B cell (primary cell): ENCODE measurements at regions not wholly inside any gene's neighbourhood (a gene's known extent, or its start where the extent isn't known, plus 50 kb on each side); places are given as distances from the start of the nearest gene placed in this dataset.

Experiments
- ATAC-seq: fragments of 200-7000 bp; cut with Tn5 transposase; one replicate; pipeline ENCODE4 v1.10.0; 2021; ENCODE audit warnings: low read depth, mild to moderate bottlenecking, moderate number of reproducible peaks, moderate library complexity
- CTCF ChIA-PET: fragments of 350-600 bp; sonication (Branson Sonifier 250); formaldehyde crosslinking; loops from one replicate; lab custom pipeline; 2021; ENCODE audit warnings: antibody characterized with exemption, inconsistent platforms; lab: Charles Lee
- POLR2A ChIA-PET: fragments of 350-600 bp; sonication (Branson Sonifier 250); formaldehyde crosslinking; loops from one replicate; lab custom pipeline; 2021; ENCODE audit warnings: antibody characterized with exemption; lab: Charles Lee
- DNase-seq: peaks from one replicate; pipeline ENCODE4 v3.0.0; 2013
- H2AFZ ChIP-seq: 2 replicates; pipeline ENCODE4 v1.6.1; 2012; ENCODE audit warnings: mild to moderate bottlenecking, low read depth, low read length; ENCODE audit not compliant: insufficient read depth, poor library complexity, severe bottlenecking
- H3K27ac ChIP-seq, 2 donors: 1 replicate in 1 of 2; 2 replicates in 1 of 2; pipeline ENCODE4 v1.5.1; 2012 to 2013; ENCODE audit warnings: low read length in 2 of 2, mild to moderate bottlenecking in 2 of 2, moderate library complexity in 1 of 2
- H3K27me3 ChIP-seq, 4 experiments: fragments of 200-600 bp in 1 of 4; sonication (generic) in 1 of 4; replicated peaks in 1 of 4; 1 replicate in 2 of 4; 2 replicates in 2 of 4; pipeline versions ENCODE4 v1.6.1 to v1.7.0; 2013 to 2016; ENCODE audit warnings: low read length in 3 of 4, mild to moderate bottlenecking in 2 of 4, mixed read lengths in 1 of 4, moderate library complexity in 1 of 4; ENCODE audit not compliant: insufficient read depth in 4 of 4, control insufficient read depth in 3 of 4; ENCODE audit errors: control extremely low read depth in 1 of 4
- H3K36me3 ChIP-seq, 2 experiments: replicated peaks in 1 of 2; 1 replicate in 1 of 2; 2 replicates in 1 of 2; pipeline versions ENCODE4 v1.6.1 to v1.7.1; 2013; ENCODE audit warnings: low read length in 1 of 2; ENCODE audit not compliant: insufficient read depth in 2 of 2, control insufficient read depth in 1 of 2; ENCODE audit errors: control extremely low read depth in 1 of 2, extremely low read depth in 1 of 2
- H3K4me1 ChIP-seq, 2 donors: fragments of 200-600 bp in 1 of 2; sonication (generic) in 1 of 2; 1 replicate in 1 of 2; 2 replicates in 1 of 2; pipeline versions ENCODE4 v1.5.1 to v1.6.1; 2013 to 2017; ENCODE audit warnings: low read length in 2 of 2; ENCODE audit not compliant: control insufficient read depth in 2 of 2, insufficient read depth in 2 of 2
- H3K4me2 ChIP-seq: replicated peaks from 2 replicates; pipeline ENCODE3; 2012; ENCODE audit warnings: mild to moderate bottlenecking, low read depth, low read length; ENCODE audit not compliant: poor library complexity, severe bottlenecking
- H3K4me3 ChIP-seq, 5 experiments: fragments of 200-600 bp in 1 of 5; sonication (generic) in 1 of 5; 1 replicate in 3 of 5; 2 replicates in 2 of 5; pipeline versions ENCODE4 v1.5.1 to v1.7.0; 2011 to 2016; ENCODE audit warnings: low read length in 4 of 5, mild to moderate bottlenecking in 4 of 5, low read depth in 2 of 5, control low read depth in 1 of 5, moderate library complexity in 1 of 5; ENCODE audit not compliant: insufficient read depth in 1 of 5; ENCODE audit errors: control extremely low read depth in 1 of 5, extremely low read depth in 1 of 5
- H3K79me2 ChIP-seq: fragments of 200-600 bp; sonication (generic); one replicate; pipeline ENCODE4 v1.6.0; 2016; ENCODE audit warnings: low read length; ENCODE audit not compliant: control insufficient read depth, insufficient read depth
- H3K9ac ChIP-seq: fragments of 200-600 bp; sonication (generic); 2 replicates; pipeline ENCODE4 v1.6.1; 2017; ENCODE audit warnings: mild to moderate bottlenecking, low read length, moderate library complexity
- H3K9me3 ChIP-seq, 3 donors: one replicate each; pipeline versions ENCODE4 v1.6.1 to v1.7.1; 2013; ENCODE audit warnings: low read length in 2 of 3; ENCODE audit not compliant: control insufficient read depth in 2 of 3, insufficient read depth in 1 of 3; ENCODE audit errors: control extremely low read depth in 1 of 3
- H4K20me1 ChIP-seq: 2 replicates; pipeline ENCODE4 v1.6.0; 2012; ENCODE audit warnings: mild to moderate bottlenecking, low read length; ENCODE audit not compliant: insufficient read depth, control insufficient read depth, poor library complexity, severe bottlenecking
- H3K27ac Mint-ChIP-seq: one replicate; pipeline ENCODE4 v1.8.0; 2021; ENCODE audit warnings: mixed read lengths
- H3K27me3 Mint-ChIP-seq: one replicate; pipeline ENCODE4 v1.8.0; 2021; ENCODE audit warnings: mixed read lengths
- H3K4me1 Mint-ChIP-seq: one replicate; pipeline ENCODE4 v1.8.0; 2021; ENCODE audit warnings: mixed read lengths
- H3K4me3 Mint-ChIP-seq: one replicate; pipeline ENCODE4 v1.8.0; 2021; ENCODE audit warnings: mixed read lengths
- H3K9me3 Mint-ChIP-seq: one replicate; pipeline ENCODE4 v1.8.0; 2022; ENCODE audit warnings: mixed read lengths; ENCODE audit not compliant: insufficient read depth
- EZH2 ChIP-seq: IDR thresholded peaks from 2 replicates; pipeline ENCODE4 v1.6.1; 2012; ENCODE audit warnings: borderline replicate concordance, low read depth, mild to moderate bottlenecking, moderate library complexity, low read length; ENCODE audit not compliant: insufficient read depth, poor library complexity, severe bottlenecking
- WGBS: methylation state at CpG from one replicate; pipeline ENCODE4 v1.1.5; 2013; ENCODE audit warnings: missing lambda C conversion rate; ENCODE audit not compliant: insufficient coverage; 5-methylcytosine and 5-hydroxymethylcytosine counted together
- intact Hi-C: fragments of 100-400 bp; cut with micrococcal nuclease; formaldehyde crosslinking; loops from one replicate; pipeline ENCODE4 v1.10.0; 2022
- TF ChIP-seq, protein P1 (sequence below): fragments of 200-600 bp; IDR thresholded peaks from one replicate; pipeline ENCODE4 v1.8.0; 2022; ENCODE audit warnings: antibody characterized with exemption, mild to moderate bottlenecking

DNA sequence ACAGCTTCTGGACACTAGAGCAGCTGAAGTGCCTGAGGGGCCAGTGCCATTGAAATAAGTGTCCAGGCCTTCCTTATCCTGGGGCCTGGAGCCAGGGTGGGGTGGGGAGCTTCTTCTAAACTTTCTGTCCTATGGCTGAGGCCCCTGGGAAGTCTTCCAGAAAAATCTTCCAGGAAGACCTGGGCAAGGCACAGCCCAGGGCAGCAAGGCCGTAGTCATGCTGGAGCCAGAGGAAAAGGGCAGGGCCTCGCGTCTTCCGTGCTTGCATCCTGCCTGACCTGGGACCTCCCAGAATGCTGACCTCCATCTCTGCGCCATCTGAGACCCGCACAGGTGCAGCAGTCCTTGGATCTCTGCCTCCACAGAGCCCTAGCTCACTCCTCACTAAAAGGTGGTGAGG lies 96.7 kb upstream of the SLC44A3 start:
- H3K27me3 ChIP-seq = no peaks in the 10 kb centered on the region
- no peak overlapping the region for H3K27ac ChIP-seq
- H3K9me3 ChIP-seq = no peaks in the 10 kb centered on the region
- H4K20me1 ChIP-seq = no peaks in the 10 kb centered on the region
- no peak for DNase-seq
- H3K79me2 ChIP-seq = no peaks in the 10 kb centered on the region
- TF ChIP-seq, protein P1, sequence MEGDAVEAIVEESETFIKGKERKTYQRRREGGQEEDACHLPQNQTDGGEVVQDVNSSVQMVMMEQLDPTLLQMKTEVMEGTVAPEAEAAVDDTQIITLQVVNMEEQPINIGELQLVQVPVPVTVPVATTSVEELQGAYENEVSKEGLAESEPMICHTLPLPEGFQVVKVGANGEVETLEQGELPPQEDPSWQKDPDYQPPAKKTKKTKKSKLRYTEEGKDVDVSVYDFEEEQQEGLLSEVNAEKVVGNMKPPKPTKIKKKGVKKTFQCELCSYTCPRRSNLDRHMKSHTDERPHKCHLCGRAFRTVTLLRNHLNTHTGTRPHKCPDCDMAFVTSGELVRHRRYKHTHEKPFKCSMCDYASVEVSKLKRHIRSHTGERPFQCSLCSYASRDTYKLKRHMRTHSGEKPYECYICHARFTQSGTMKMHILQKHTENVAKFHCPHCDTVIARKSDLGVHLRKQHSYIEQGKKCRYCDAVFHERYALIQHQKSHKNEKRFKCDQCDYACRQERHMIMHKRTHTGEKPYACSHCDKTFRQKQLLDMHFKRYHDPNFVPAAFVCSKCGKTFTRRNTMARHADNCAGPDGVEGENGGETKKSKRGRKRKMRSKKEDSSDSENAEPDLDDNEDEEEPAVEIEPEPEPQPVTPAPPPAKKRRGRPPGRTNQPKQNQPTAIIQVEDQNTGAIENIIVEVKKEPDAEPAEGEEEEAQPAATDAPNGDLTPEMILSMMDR = no peak
- no peak for TF ChIP-seq EZH2
- peaks cover 25% of the 10 kb centered on the region for H3K4me1 Mint-ChIP-seq
- H3K4me3 ChIP-seq = no peak overlapping the region
- no peaks in the 10 kb centered on the region for H3K9me3 Mint-ChIP-seq
- H3K4me2 ChIP-seq = no peak overlapping the region
- WGBS = 94% methylated on average over 6 of the region's 6 CpGs
- no peak overlapping the region for H3K27ac Mint-ChIP-seq
- no peaks in the 10 kb centered on the region for H3K36me3 ChIP-seq
- peaks cover 19 to 20% of the 10 kb centered on the region in 2 donors for H3K4me1 ChIP-seq
- H2AFZ ChIP-seq = no peak overlapping the region
- H3K4me3 Mint-ChIP-seq = no peak overlapping the region
- intact Hi-C loops = loop anchor here (10.0 kb wide), 1 partner anchor 71 kb away; no protein-coding TSS in a partner anchor
- ChIA-PET POLR2A (no interaction called here), CTCF (no interaction called here)
- no peaks in the 10 kb centered on the region for H3K27me3 Mint-ChIP-seq
- no peak overlapping the region for H3K9ac ChIP-seq
- ATAC-seq = no peak

DNA sequence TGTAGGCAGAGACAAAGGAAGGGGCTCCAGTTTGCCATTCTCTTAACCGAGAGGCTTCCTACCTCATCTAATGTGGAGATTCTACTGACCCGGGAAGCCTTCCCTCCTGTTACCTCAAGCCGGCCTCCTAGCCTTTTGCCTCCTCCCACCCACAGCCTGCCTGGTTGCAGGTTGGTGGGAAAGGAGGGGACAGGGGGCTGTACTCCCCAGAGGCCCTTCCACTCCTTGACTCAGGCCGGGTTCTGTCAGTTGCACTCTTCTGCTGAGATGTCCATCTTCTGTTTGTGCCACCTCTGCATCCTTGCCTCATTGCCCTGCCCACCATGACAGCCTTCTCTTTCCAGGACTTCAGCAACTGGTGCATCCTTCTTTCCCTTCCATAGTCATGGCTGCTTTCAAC lies 98.0 kb upstream of the SLC44A3 start:
- intact Hi-C loops = loop anchor here (10.0 kb wide), 1 partner anchor 73 kb away; no protein-coding TSS in a partner anchor
- no peaks in the 10 kb centered on the region for H3K36me3 ChIP-seq
- no peak for ATAC-seq
- no peak overlapping the region for H3K27ac Mint-ChIP-seq
- H3K27me3 Mint-ChIP-seq = no peaks in the 10 kb centered on the region
- DNase-seq = no peak
- H3K9me3 Mint-ChIP-seq = no peaks in the 10 kb centered on the region
- H3K9me3 ChIP-seq = no peaks in the 10 kb centered on the region
- no peaks in the 10 kb centered on the region for H3K27me3 ChIP-seq
- no peak overlapping the region for H3K4me3 ChIP-seq
- H3K9ac ChIP-seq = no peak overlapping the region
- TF ChIP-seq, protein P1 = no peak
- TF ChIP-seq EZH2 = no peak
- no peak overlapping the region for H3K27ac ChIP-seq
- no peak overlapping the region for H3K4me3 Mint-ChIP-seq
- H4K20me1 ChIP-seq = no peaks in the 10 kb centered on the region
- ChIA-PET POLR2A (no interaction called here), CTCF (no interaction called here)
- peaks cover 25% of the 10 kb centered on the region for H3K4me1 Mint-ChIP-seq
- WGBS = 100% methylated on average over 1 of the region's 4 CpGs
- H3K79me2 ChIP-seq = no peaks in the 10 kb centered on the region
- no peak overlapping the region for H2AFZ ChIP-seq
- H3K4me1 ChIP-seq = peaks cover 19 to 20% of the 10 kb centered on the region in 2 donors
- H3K4me2 ChIP-seq = no peak overlapping the region
